Loucy (cell line): ENCODE measurements at regions not wholly inside any gene's neighbourhood (a gene's known extent, or its start where the extent isn't known, plus 50 kb on each side); places are given as distances from the start of the nearest gene placed in this dataset.

Experiments
- H2AFZ ChIP-seq: fragments of 200-600 bp; sonication (generic); 2 replicates; pipeline ENCODE4 v1.6.0; 2016; ENCODE audit warnings: antibody characterized with exemption, mild to moderate bottlenecking, low read length, moderate library complexity
- H3F3A ChIP-seq: fragments of 200-600 bp; 2 replicates; pipeline ENCODE4 v1.6.0; 2016; ENCODE audit warnings: antibody characterized with exemption, low read depth, mild to moderate bottlenecking
- H3K27me3 ChIP-seq: fragments of 200-600 bp; sonication (generic); 2 replicates; pipeline ENCODE4 v1.6.1; 2014; ENCODE audit warnings: low read length, mild to moderate bottlenecking; ENCODE audit not compliant: insufficient read depth, poor library complexity, severe bottlenecking
- H3K36me3 ChIP-seq: fragments of 200-600 bp; sonication (generic); 2 replicates; pipeline ENCODE4 v1.6.1; 2016; ENCODE audit warnings: low read length; ENCODE audit not compliant: insufficient read depth
- H3K4me1 ChIP-seq: fragments of 200-600 bp; sonication (generic); 2 replicates; pipeline ENCODE4 v1.5.1; 2014; ENCODE audit warnings: low read length, mild to moderate bottlenecking; ENCODE audit not compliant: insufficient read depth, poor library complexity, severe bottlenecking
- H3K4me2 ChIP-seq: fragments of 200-600 bp; sonication (generic); 2 replicates; pipeline ENCODE4 v1.6.0; 2014; ENCODE audit warnings: antibody characterized with exemption, low read length, low read depth, mild to moderate bottlenecking; ENCODE audit not compliant: poor library complexity, severe bottlenecking
- H3K4me3 ChIP-seq: fragments of 200-600 bp; sonication (generic); 2 replicates; pipeline ENCODE4 v1.5.1; 2014; ENCODE audit warnings: low read length, mild to moderate bottlenecking, mixed read lengths; ENCODE audit not compliant: poor library complexity, severe bottlenecking
- H3K79me2 ChIP-seq: fragments of 200-600 bp; sonication (generic); 2 replicates; pipeline ENCODE4 v1.6.1; 2014; ENCODE audit warnings: low read length; ENCODE audit not compliant: insufficient read depth
- H3K9ac ChIP-seq: fragments of 200-600 bp; sonication (generic); 2 replicates; pipeline ENCODE4 v1.6.0; 2014; ENCODE audit warnings: mild to moderate bottlenecking, low read depth, low read length, moderate library complexity; ENCODE audit not compliant: poor library complexity, severe bottlenecking
- H3K9me2 ChIP-seq: fragments of 200-600 bp; sonication (generic); replicated peaks from 2 replicates; pipeline ENCODE4 v1.6.1; 2016; ENCODE audit warnings: low read depth, low read length, mixed read lengths
- H3K9me3 ChIP-seq: fragments of 200-600 bp; sonication (generic); 2 replicates; pipeline ENCODE4 v1.6.1; 2014; ENCODE audit warnings: mild to moderate bottlenecking, antibody characterized with exemption, low read length, low read depth; ENCODE audit not compliant: insufficient read depth
- H4K20me1 ChIP-seq: fragments of 200-600 bp; sonication (generic); 2 replicates; pipeline ENCODE4 v1.6.0; 2014; ENCODE audit warnings: antibody characterized with exemption, low read length, mild to moderate bottlenecking; ENCODE audit not compliant: insufficient read depth, poor library complexity, severe bottlenecking
- CTCF ChIP-seq: fragments of 200-600 bp; sonication (generic); conservative IDR thresholded peaks from 2 replicates; pipeline ENCODE4 v1.5.1; 2014; ENCODE audit warnings: mild to moderate bottlenecking, antibody characterized with exemption, low read length
- EZH2phosphoT487 ChIP-seq: fragments of 200-600 bp; IDR thresholded peaks from 2 replicates; pipeline ENCODE4 v1.6.1; 2018; ENCODE audit warnings: antibody characterized with exemption, mild to moderate bottlenecking, moderate library complexity, borderline replicate concordance

- no peaks in the 10 kb centered on the region for H3K36me3 ChIP-seq
- no peak overlapping the region for H3K4me2 ChIP-seq
- H2AFZ ChIP-seq, result no peak overlapping the region
- no peak overlapping the region for H3K4me3 ChIP-seq
- H3K9ac ChIP-seq, result no peak overlapping the region
- H3K27me3 ChIP-seq, result no peaks in the 10 kb centered on the region
- no peaks in the 10 kb centered on the region for H3K9me2 ChIP-seq
- H4K20me1 ChIP-seq, result no peaks in the 10 kb centered on the region
- H3K79me2 ChIP-seq, result no peaks in the 10 kb centered on the region
- H3K9me3 ChIP-seq, result no peaks in the 10 kb centered on the region
- H3F3A ChIP-seq, result no peaks in the 10 kb centered on the region
- TF ChIP-seq EZH2phosphoT487 (no peak), CTCF (no peak)
- no peaks in the 10 kb centered on the region for H3K4me1 ChIP-seq
Measured at GRCh38 chr2:217412721-217413120, 552.9 kb upstream of the TNP1 start.

GRCh38 chr2:217412277-217412676, 552.4 kb upstream of the TNP1 start:
- no peak for TF ChIP-seq EZH2phosphoT487
- no peak for TF ChIP-seq CTCF
- H3K9me2 ChIP-seq, result no peaks in the 10 kb centered on the region
- no peak overlapping the region for H2AFZ ChIP-seq
- H3K4me3 ChIP-seq, result no peak overlapping the region
- no peaks in the 10 kb centered on the region for H3F3A ChIP-seq
- H3K4me1 ChIP-seq, result no peaks in the 10 kb centered on the region
- no peaks in the 10 kb centered on the region for H3K27me3 ChIP-seq
- H3K9me3 ChIP-seq, result no peaks in the 10 kb centered on the region
- no peaks in the 10 kb centered on the region for H3K36me3 ChIP-seq
- H3K79me2 ChIP-seq, result no peaks in the 10 kb centered on the region
- H3K9ac ChIP-seq, result no peak overlapping the region
- H3K4me2 ChIP-seq, result no peak overlapping the region
- H4K20me1 ChIP-seq, result no peaks in the 10 kb centered on the region

- no peaks in the 10 kb centered on the region for H3K9me3 ChIP-seq
- H3K4me3 ChIP-seq, result no peak overlapping the region
- H3K79me2 ChIP-seq, result no peaks in the 10 kb centered on the region
- no peaks in the 10 kb centered on the region for H3K4me1 ChIP-seq
- H2AFZ ChIP-seq, result no peak overlapping the region
- H3K27me3 ChIP-seq, result no peaks in the 10 kb centered on the region
- no peak for TF ChIP-seq CTCF
- TF ChIP-seq EZH2phosphoT487, result no peak
- H3F3A ChIP-seq, result no peaks in the 10 kb centered on the region
- H3K4me2 ChIP-seq, result no peak overlapping the region
- H4K20me1 ChIP-seq, result no peaks in the 10 kb centered on the region
- H3K9ac ChIP-seq, result no peak overlapping the region
- no peaks in the 10 kb centered on the region for H3K9me2 ChIP-seq
- H3K36me3 ChIP-seq, result no peaks in the 10 kb centered on the region
Measured at GRCh38 chr2:217410681-217410960, 550.8 kb upstream of the TNP1 start.
